ENCODE measurements at regions not wholly inside any gene's neighbourhood (a gene's known extent, or its start where the extent isn't known, plus 50 kb on each side); places are given as distances from the start of the nearest gene placed in this dataset.

GRCh38 chr13:105346141-105346775 lies 1189.2 kb downstream of the EFNB2 start (continued):
- no peak for TF ChIP-seq ZNF462 (CRISPR knock-in tag; IDR thresholded peaks at IDR 0.05)

- Histone ChIP-seq H3K79me2 (replicated peaks; ENCODE audit: insufficient read depth) (no peaks in the 10 kb centered on the region), H2AFZ (no peak overlapping the region), H3K36me3 (ENCODE audit: insufficient read depth) (no peaks in the 10 kb centered on the region), H3K9me2 (ENCODE audit: insufficient read depth) (no peaks in the 10 kb centered on the region), H3K27me3 (ENCODE audit: insufficient read depth) (no peaks in the 10 kb centered on the region), H3F3A (replicated peaks; ENCODE audit: low read depth) (no peaks in the 10 kb centered on the region), H3K4me1 (ENCODE audit: insufficient read depth) (no peaks in the 10 kb centered on the region), H4K20me1 (replicated peaks; ENCODE audit: insufficient read depth) (no peaks in the 10 kb centered on the region), H3K27ac (ENCODE audit: low read depth) (no peak overlapping the region), H3K4me2 (no peak overlapping the region), H3K4me3 (no peak overlapping the region)
- H3K27ac Mint-ChIP-seq: no peak overlapping the region
- DNase-seq (ENCODE audit: low spot score): no peak
- H3K9me3 Mint-ChIP-seq: no peaks in the 10 kb centered on the region
- no peak overlapping the region for H3K4me3 Mint-ChIP-seq
- ATAC-seq: no peak
- H3K4me1 Mint-ChIP-seq: no peaks in the 10 kb centered on the region
- H3K36me3 Mint-ChIP-seq (ENCODE audit: low read depth): no peaks in the 10 kb centered on the region
- H3K27me3 Mint-ChIP-seq (ENCODE audit: insufficient read depth, low read depth, poor library complexity): no peaks in the 10 kb centered on the region
- TF ChIP-seq ZNF331 (CRISPR knock-in tag; IDR thresholded peaks at IDR 0.05; ENCODE audit: low read depth) (no peak), ETS1 (IDR thresholded peaks at IDR 0.05) (no peak), EZH2phosphoT487 (IDR thresholded peaks at IDR 0.05; ENCODE audit: unreplicated experiment) (no peak), EZH2 (IDR thresholded peaks at IDR 0.05; ENCODE audit: low read depth, unreplicated experiment) (no peak), ZNF462 (CRISPR knock-in tag; IDR thresholded peaks at IDR 0.05) (no peak), JUNB (IDR thresholded peaks at IDR 0.05; ENCODE audit: unreplicated experiment) (no peak), POLR2AphosphoS5 (IDR thresholded peaks at IDR 0.05; ENCODE audit: low read depth) (no peak), NANOG (IDR thresholded peaks at IDR 0.05; ENCODE audit: borderline replicate concordance) (no peak), ZNF114 (CRISPR knock-in tag; IDR thresholded peaks at IDR 0.05) (no peak)
Measured at GRCh38 chr13:105345730-105346129, 1189.7 kb downstream of the EFNB2 start.

Measured in GM23338 (cell line).